Adipose tissue (tissue), 3 donors: ENCODE measurements at regions not wholly inside any gene's neighbourhood (a gene's known extent, or its start where the extent isn't known, plus 50 kb on each side); places are given as distances from the start of the nearest gene placed in this dataset.
"Not testable (repeated sequence)": the region's sequence is repeated elsewhere in the genome, so short reads cannot be mapped to it uniquely, and the experiment has no call there.

Experiments used
- H3K27ac ChIP-seq: one replicate; pipeline ENCODE4 v1.5.1; 2013; ENCODE audit warnings: low read depth, low read length
- WGBS, 3 donors: extraction: QIAGEN DNeasy Blood & Tissue Kit; methylation state at CpG; one replicate each; pipeline ENCODE4 v1.1.7; 2013; 5-methylcytosine and 5-hydroxymethylcytosine counted together
- donor health status: healthy with polysubstance abuse.
- donor health status: Bipolar disorder and iron deficiency.
- donor health status: healthy.

GRCh38 chr5:40220260-40220659 lies 459.5 kb upstream of the PTGER4 start:
- 49 to 81% (median 53%) methylated on average over 2 of the region's 2 CpGs for WGBS, 3 donors
- H3K27ac ChIP-seq: no peak overlapping the region

GRCh38 chr5:40217553-40217952 lies 462.2 kb upstream of the PTGER4 start:
- H3K27ac ChIP-seq: no peak overlapping the region
- 73 to 96% (median 79%) methylated on average over 4 of the region's 4 CpGs for WGBS, 3 donors

- 96 to 100% (median 98%) methylated on average over 1 of the region's 1 CpG for WGBS, 3 donors
- H3K27ac ChIP-seq: no peak overlapping the region
These were observed 469.0 kb upstream of the PTGER4 start for GRCh38 chr5:40210694-40211093.

- no peak overlapping the region for H3K27ac ChIP-seq
- WGBS, 3 donors: 89 to 96% (median 94%) methylated on average over 2 of the region's 2 CpGs
These were observed 473.7 kb upstream of the PTGER4 start for GRCh38 chr5:40206030-40206429.

- H3K27ac ChIP-seq: no peak overlapping the region
These were observed 475.6 kb upstream of the PTGER4 start for GRCh38 chr5:40204144-40204543.

GRCh38 chr5:40202814-40203440 lies 476.8 kb upstream of the PTGER4 start:
- no peak overlapping the region for H3K27ac ChIP-seq

- 67 to 93% (median 71%) methylated on average over 2 of the region's 2 CpGs for WGBS, 3 donors
- H3K27ac ChIP-seq: no peak overlapping the region
These were observed 481.0 kb upstream of the PTGER4 start for GRCh38 chr5:40198736-40199135.

GRCh38 chr5:40195574-40195973 lies 484.1 kb upstream of the PTGER4 start:
- H3K27ac ChIP-seq: not testable (repeated sequence)
- 97 to 98% (median 98%) methylated on average over 7 of the region's 7 CpGs for WGBS, 3 donors

GRCh38 chr5:40191150-40191549 lies 488.6 kb upstream of the PTGER4 start:
- WGBS, 3 donors: 57 to 72% (median 71%) methylated on average over 4 of the region's 4 CpGs

GRCh38 chr5:40172721-40173120 lies 507.0 kb upstream of the PTGER4 start:
- no peak overlapping the region for H3K27ac ChIP-seq

More at GRCh38 chr5:40191150-40191549, 488.6 kb upstream of the PTGER4 start:
- H3K27ac ChIP-seq: no peak overlapping the region

- WGBS, 3 donors: 63 to 90% (median 83%) methylated on average over 2 of the region's 2 CpGs
- no peak overlapping the region for H3K27ac ChIP-seq
These were observed 507.7 kb upstream of the PTGER4 start for GRCh38 chr5:40171971-40172370.

GRCh38 chr5:40167283-40167682 lies 512.4 kb upstream of the PTGER4 start:
- H3K27ac ChIP-seq: no peak overlapping the region
- WGBS, 3 donors: 90 to 97% (median 94%) methylated on average over 3 of the region's 3 CpGs

- 72 to 89% (median 87%) methylated on average over 1 of the region's 1 CpG for WGBS, 3 donors
- no peak overlapping the region for H3K27ac ChIP-seq
These were observed 512.9 kb upstream of the PTGER4 start for GRCh38 chr5:40166802-40167201.

GRCh38 chr5:40165789-40166728 lies 513.7 kb upstream of the PTGER4 start:
- 74 to 77% (median 75%) methylated on average over 7 of the region's 7 CpGs for WGBS, 3 donors
- H3K27ac ChIP-seq: no peak overlapping the region

GRCh38 chr5:40165106-40165788 lies 514.5 kb upstream of the PTGER4 start:
- no peak overlapping the region for H3K27ac ChIP-seq
- 95 to 98% (median 98%) methylated on average over 6 of the region's 6 CpGs for WGBS, 3 donors

GRCh38 chr5:40160435-40160834 lies 519.3 kb upstream of the PTGER4 start:
- H3K27ac ChIP-seq: no peak overlapping the region
- WGBS, 3 donors: 90 to 96% (median 95%) methylated on average over 7 of the region's 7 CpGs

GRCh38 chr5:40154194-40154593 lies 525.5 kb upstream of the PTGER4 start:
- 41 to 94% (median 91%) methylated on average over 1 of the region's 1 CpG for WGBS, 3 donors
- no peak overlapping the region for H3K27ac ChIP-seq

- WGBS, 3 donors: 40 to 61% (median 45%) methylated on average over 1 of the region's 1 CpG
- H3K27ac ChIP-seq: no peak overlapping the region
These were observed 528.8 kb upstream of the PTGER4 start for GRCh38 chr5:40150896-40151295.

- no peak overlapping the region for H3K27ac ChIP-seq
These were observed 537.8 kb upstream of the PTGER4 start for GRCh38 chr5:40141896-40142295.
